ENCODE measurements at regions not wholly inside any gene's neighbourhood (a gene's known extent, or its start where the extent isn't known, plus 50 kb on each side); places are given as distances from the start of the nearest gene placed in this dataset.
"Not testable (repeated sequence)": the region's sequence is repeated elsewhere in the genome, so short reads cannot be mapped to it uniquely, and the experiment has no call there.

DNA sequence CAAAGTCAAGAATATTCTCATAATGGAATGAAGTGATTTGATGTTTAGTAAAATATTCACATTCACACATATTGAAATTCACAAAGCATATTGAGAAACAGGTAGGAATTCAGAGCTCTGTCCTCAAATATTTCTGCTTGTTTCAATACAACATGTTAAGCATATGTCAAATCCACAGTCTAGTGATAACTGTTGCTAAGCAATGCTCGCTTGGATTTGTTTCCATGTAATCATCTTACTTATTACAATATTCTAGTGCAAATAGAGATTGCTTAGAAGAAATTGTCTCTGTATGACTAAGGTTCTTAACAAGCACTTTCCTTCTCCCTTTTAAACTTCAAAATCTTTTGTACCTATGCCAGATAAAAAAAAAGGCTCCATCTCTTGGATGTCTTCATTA lies 995.7 kb downstream of the CDH18 start:
- no peak for DNase-seq

DNA sequence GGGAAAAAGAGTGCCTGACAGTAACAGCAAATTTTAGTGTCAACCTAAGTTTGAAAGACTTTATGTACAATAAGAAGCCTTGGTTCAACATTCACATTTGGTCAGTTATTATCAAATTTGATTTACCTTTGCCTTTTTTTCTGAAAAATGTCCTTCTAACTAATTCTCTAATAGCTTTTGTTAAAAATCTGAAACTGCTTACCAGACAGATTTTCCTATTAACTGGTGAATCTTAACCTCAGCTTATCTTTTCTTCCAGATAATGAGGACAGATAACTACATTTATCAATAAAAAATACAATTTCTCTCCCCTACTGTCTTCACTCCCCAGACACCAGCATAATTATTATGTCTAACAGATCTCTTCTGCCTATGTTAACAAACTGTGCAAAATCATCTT lies 988.5 kb downstream of the CDH18 start:
- no peak for DNase-seq

DNA sequence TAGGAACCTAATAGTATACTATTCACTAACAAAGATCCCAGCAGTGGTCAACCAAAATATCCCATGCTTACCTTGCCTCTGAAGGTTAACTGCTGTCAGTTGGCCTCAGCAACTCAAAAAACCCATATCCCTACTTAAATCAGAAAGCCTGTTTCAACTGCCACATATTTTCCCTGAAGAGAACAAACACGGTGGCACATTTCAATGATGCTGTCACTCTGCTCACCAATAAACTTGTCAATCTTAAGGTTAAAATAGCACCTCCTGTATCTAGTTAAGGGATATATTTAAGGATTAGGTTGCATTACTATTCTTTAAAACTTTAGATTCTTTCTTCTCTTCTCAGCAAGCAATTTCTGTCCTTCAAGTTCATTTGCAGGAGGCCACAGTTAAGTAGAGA lies 986.9 kb downstream of the CDH18 start:
- no peak for DNase-seq

DNA sequence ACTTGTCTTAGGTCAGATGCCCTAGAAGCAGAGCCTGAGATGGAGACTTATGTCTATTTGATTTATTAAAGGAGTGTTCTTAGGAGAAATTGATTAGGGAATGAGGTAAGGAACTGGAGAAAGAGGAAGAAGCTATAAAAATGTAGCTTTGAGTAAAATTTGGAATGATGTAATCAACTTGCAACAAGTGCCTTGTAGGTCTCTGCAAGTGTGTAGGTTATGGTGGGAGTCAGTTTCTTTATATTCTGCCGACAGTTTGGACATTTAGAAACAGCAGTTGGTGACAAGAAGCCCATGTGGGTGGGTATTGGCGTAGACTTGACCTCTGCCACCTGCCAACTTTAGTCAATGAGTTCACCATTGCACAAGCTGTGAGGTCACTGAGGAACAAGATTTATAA lies 986.5 kb downstream of the CDH18 start:
- no peak for DNase-seq

DNA sequence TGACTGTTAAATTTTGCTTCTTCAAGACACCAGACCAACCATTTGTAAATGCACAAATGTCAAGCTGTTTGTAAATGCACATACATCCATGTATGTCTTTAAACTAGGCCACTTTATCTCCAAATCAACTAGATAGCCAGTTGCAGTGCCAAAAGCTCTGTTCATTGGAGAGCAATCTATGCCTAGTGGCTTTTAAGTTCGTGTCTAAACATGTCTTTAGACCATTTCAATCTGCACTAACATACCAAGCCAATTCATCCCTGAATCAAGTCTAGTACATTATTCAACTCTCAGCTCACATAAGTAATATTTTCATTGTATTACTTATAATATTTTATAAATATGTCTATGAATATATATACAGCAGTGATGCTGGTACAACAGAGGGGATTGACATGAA lies 985.9 kb downstream of the CDH18 start:
- DNase-seq, result no peak

DNA sequence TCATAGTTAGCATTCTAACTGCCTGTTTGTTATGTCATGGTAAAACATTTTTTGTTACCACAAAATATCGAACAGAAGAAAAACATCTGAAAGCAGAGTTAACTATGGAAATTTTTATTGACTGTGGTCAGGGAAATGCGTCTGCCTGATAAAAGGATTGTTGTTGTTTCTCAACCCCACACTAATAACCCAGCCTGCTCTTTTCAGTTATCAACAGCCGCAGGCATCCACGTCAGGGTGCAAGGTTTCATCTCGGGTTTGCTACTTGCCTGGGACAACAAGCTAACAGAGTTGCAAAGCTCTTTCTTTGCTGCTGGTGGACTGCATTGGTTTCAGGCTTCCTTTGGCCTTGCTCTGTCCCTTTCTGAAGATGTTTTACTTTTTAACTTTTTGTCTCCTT lies 969.2 kb downstream of the CDH18 start:
- peak; percentile 56 for DNase-seq

DNA sequence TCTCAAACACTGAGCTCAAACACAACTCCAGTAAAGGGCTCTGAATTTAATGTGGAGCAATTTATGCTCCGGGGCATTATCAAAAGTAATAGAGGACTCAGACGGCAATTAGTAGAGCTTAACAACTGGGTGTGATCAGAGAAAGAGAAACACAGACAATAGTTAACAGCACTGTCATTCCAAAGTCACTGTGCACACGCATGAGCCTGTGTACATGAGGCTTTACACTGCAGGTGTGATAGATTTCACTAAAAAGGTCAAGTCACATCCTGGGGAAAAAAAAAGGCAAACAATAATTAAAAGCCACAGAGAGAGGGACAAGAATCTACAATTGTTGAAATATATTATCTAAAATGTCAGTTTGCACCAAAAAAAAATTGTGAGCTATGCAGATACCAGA lies 956.5 kb downstream of the CDH18 start:
- no peak for DNase-seq

DNA sequence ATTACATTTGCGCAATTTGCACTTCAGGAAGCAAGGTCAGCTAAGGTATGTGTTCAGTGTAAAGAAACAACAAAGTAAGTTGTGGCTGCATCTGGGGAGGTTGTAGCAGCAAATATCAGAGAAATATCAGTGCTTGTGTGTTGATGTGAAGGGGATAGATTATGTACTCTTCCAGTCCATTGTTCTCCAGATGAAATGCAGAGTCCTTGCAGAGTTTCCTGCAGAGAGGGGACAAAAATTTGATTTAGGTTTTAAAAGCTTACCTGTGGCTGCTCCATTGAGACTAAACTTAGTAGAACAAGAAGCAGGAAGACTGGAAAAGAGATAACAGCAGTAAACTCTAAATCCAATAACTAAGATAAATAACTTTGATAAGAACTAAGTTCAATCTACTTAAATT lies 952.2 kb downstream of the CDH18 start:
- DNase-seq, result no peak

DNA sequence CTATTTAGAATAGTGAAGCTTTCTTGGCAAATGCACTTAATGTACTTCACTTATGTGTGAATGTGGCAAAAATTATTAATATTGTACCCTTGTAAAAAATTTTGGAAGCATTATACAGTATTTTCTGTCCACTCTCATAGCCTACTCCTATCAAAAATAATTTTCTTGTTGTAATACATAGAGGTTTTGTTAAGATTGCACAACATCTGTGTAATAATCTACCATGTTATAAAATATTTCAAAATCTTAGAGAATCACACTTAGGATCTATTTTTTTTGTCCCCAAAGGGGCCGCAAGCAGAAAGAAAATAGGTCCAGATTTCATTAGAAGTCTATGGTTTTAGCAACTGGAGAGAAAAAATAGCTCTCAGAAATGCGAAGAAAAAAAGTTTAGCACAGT lies 945.9 kb downstream of the CDH18 start:
- no peak for DNase-seq

DNA sequence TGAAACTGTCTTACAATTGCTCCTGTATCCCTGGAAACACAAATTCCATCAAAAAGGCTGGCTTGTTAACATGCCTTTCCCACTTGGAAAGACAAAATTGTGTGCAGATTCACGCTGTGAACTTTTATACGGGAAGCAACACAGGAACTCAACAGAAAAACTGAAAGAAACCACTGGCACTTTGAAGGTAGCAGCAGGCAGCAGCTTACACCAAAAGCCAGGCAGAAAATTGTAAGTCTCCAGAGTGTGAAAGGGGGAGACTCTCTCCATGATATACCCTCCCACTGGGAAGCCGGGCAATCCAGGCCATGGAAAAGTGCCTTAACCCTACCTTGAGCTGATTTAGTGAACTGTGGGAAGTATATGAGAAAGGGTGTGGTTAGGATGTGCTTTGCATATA lies 943.7 kb downstream of the CDH18 start:
- no peak for DNase-seq

DNA sequence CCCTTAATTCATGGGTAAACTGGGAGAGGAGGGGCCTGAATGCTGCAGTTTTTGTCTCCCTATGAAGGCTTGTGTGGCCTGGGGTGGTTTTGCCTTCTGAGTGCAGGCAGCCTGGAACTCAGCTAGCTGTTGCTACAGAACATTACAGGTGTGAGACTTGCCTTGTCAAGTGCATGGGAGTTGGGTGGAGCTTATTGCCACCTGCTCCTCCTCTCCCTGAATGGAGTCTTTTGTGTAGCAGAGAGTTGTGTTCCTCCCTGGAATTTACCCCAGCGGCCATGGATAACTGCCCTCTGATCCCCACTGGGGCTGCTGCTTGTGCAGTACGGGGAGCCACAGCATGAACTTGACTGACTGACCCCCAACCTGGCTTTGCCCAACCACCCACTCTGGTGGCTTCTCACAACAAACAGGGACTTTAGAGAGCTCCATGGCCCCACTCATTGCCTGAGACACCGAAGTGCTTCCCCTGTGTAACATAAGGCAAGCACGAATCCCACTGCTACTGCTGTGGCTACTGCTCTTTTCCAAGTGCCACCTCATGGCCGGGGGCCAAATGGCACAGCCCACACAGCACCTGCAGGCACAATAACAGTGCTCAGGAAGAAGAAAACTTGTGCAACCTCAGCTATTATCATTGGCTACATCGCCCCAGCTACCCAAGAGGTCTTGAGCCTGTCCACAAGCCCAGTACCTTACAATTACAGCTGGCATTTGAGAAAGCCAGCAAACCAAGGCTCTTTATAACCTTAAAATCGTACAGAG lies 942.9 kb downstream of the CDH18 start:
- no peak for DNase-seq

DNA sequence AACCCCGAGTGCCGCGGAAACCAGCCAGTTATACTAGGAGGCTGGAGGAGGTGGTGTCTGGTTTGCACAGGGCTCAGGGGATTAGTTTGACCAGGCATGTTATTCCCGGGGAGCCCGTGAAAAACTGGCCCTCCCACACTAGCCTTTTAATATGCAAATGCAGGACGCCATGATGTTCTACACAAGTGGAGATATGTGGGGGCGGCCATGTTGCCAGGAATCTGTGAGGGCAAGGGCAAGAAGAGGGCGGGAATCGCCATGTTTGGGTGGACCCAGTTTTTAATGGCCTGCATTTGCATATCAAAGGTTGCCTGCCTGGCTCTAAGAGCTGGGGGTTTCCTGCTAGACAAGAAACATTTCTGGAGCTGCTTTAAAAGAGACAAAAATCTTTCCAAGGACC lies 940.7 kb downstream of the CDH18 start:
- DNase-seq, result no peak

DNA sequence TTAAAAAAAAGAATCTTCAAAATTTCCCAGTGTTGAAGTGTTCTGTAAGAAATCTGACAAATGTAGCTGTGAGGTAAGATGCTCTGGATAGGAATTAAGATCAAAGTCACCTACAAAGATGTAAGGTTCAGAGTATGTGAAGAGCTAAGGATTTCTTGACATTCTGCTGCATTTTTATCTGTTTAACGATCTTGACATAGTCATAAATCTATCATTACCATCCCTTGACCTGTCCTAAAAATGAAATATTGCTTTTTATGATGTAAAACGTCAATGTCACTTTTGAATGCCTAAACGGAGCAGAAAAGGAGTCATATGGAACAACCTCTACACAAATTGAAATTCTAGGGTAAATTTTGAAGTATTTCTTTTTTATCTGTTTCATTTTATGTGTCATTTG lies 939.3 kb downstream of the CDH18 start:
- no peak for DNase-seq

DNA sequence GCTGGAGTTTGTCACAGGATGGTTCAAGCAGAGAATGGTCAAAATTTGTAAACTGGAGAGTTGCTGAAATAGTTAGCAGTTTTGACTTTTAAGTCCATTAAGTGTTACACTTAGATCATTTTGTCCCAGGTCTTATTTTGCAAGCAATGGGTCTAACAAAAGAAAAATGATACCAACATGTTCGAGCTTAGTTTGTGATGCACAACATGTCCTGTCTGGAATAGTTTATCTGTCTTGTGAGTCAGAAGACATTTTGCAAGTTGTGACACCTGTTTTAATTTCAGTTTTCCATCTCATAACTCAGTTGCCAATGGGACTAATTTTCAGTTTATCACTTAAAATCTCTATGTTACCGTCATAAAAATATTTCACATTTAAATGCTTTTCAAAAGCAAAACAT lies 929.8 kb downstream of the CDH18 start:
- DNase-seq, result no peak

DNA sequence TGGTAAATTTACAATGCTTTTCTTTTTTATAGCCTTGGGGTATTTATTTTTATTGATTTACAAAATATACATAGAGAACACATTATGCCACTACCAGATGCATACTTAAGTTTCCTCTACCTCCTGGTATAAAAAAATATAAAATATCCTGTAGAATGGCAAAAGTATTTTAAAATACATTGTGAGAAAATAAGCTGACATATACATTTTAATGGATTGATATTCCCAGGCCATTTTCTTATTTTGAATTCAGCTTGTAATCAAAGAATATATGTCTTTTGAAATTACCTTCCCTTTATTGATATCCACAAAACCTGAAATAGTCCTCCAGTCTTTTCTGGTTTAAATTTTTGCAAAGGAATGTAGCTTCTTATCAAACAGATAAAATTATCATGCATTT lies 923.9 kb downstream of the CDH18 start:
- DNase-seq, result no peak

DNA sequence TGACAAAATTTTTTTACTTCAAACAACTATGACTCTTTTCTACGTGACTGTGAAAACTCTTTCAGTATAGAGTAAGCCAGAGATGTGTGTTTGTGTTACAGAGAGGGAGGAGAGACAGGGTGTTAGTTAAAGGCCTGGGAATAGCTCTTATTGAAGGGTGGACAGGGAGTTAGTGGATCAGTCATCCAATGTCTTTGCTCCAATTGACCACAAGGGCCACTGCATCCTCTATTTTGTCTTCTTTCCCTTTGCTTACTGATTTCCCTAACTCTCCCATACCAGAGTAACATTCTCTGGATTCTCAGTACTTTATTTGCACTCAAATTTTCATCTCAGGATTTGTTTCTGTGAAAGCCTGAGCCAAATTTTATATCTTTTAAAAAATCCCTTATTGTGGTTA lies 920.3 kb downstream of the CDH18 start:
- DNase-seq, result no peak

DNA sequence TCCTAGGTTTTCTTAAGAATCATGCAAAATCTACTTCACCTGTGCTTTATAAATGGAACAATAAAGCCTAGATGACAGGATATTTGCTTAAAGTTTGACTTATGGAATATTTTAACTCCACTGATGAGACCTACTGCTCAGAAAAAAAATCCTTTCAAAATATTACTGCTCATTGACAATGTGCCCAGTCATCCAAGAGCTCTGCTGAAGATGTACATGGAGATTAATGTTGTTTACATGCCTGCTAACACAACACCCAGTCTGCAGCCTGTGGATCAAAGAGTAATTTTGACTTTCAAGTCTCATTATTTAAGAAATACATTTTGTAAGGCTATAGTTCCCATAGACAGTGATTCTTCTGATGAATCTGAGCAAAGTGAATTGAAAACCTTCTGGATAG lies 889.6 kb downstream of the CDH18 start:
- DNase-seq, result no peak

DNA sequence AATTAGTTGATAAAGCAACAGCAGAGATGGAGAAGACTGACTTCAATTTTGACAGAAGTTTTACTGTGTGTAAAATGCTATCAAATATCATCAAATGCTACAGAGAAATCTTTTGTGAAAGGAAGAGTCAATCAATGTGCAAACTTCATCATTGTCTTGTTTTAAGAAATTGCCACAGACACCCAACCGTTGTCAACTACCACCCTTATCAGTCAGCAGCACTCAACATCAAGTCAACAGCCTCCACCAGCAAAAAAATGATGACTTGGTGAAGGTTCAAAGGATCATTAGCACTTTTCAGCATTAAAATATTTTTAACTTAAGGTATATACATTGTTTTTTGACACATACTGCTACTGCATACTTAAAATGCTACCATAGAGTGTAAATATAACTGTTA lies 888.8 kb downstream of the CDH18 start:
- DNase-seq, result no peak

DNA sequence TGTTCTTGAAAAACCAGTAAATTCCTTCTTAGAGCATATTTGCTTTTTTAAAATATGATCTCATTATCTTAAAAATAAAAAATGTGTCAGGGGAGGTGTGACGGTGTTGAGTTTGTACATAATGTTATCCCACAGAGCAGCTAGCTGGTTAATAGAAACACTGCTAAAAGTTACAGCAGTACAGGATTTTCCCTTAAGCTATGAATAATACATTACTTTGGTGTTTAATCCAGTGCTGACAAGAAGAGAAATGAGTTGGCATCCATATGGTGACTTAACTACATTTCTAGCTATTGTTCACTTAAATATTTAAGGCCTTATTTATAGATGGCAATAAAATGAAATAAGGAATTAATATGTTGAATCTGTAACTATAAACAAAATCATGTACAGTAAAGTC lies 883.1 kb downstream of the CDH18 start:
- DNase-seq, result no peak

DNA sequence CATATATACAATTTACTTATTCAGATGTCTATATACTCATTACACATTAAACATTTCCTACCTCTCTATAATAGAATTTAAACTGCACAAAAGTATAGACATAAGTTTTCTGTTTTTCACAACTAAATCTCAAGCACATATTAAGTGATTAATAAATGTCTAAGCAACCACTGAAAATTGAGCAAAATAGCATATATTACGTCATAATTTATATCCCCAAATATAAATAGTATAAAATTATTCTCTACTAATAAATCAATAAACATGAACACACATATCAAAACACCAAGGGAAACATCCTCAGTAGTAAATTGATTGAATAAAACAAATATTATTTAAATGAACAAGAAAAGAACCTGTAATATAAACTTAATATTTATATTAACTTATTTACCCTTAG lies 865.1 kb downstream of the CDH18 start:
- DNase-seq, result no peak

DNA sequence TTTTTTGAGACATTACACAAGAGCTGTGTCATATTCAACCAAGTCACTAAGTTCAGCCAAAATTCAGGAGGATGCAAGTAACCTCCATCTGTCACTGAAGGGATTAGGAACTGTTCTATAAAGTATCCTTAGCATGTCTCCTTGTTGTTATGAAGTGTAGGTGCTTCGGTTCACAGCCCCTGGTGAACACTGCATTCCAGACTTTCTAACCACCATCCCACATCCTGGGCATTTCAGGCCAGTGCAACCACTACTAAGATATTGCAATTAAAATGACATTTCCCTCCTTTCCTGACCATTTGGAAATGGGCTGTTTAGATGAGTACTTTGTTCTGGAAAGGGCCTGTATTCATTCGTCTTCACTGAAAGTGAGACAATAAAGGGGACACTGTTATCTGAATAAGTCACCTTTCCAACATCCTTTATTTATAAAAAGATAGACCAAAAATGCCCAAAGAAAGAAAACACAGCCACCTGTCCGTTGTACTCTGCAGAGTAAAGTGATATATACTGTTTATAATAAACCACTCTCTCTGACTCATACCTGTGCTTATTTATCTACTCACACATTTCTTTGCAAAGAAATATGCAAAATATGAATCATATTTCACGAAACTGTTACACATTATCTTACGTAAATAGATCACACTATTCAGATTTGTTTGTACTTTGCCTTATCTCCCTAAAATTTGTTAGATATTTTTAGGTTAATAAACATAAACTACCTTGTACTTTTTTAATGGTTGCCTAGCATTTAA lies 861.9 kb downstream of the CDH18 start:
- DNase-seq, result no peak

DNA sequence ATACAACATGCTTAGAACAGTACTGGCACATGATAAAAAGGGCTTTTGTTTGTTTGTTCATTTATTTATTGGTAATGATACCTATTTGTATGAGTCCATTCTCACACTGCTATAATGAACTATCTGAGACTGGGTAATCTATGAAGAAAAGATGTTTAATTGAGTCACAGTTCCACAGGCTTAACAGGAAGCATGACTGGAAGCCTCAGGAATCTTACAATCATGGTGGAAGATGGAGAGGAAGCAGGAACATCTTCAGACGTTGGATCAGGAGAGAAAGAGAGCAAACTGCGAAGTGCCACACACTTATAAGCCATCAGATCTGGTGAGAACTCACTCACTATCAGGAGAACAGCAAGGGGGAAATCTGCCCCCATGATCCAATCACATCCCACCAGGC lies 847.7 kb downstream of the CDH18 start:
- no peak for DNase-seq

DNA sequence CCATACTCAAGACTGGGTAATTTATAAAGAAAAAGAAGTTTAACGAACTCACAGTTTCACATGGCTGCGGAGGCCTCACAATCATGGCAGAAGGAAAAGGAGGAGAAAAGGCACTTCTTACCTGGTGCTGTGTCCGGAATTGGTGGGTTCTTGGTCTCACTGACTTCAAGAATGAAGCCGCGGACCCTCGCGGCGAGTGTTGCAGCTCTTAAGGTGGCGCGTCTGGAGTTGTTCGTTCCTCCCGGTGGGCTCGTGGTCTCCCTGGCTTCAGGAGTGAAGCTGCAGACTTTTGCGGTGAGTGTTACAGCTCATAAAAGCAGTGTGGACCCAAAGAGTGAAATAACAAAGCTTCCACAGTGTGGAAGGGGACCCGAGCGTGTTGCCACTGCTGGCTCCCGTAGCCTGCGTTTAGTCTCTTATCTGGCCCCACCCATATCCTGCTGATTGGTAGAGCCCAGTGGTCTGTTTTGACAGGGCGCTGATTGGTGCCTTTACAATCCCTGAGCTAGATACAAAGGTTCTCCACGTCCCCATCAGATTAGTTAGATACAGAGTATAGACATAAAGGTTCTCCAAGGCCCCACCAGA lies 846.0 kb downstream of the CDH18 start:
- DNase-seq, result not testable (repeated sequence)

DNA sequence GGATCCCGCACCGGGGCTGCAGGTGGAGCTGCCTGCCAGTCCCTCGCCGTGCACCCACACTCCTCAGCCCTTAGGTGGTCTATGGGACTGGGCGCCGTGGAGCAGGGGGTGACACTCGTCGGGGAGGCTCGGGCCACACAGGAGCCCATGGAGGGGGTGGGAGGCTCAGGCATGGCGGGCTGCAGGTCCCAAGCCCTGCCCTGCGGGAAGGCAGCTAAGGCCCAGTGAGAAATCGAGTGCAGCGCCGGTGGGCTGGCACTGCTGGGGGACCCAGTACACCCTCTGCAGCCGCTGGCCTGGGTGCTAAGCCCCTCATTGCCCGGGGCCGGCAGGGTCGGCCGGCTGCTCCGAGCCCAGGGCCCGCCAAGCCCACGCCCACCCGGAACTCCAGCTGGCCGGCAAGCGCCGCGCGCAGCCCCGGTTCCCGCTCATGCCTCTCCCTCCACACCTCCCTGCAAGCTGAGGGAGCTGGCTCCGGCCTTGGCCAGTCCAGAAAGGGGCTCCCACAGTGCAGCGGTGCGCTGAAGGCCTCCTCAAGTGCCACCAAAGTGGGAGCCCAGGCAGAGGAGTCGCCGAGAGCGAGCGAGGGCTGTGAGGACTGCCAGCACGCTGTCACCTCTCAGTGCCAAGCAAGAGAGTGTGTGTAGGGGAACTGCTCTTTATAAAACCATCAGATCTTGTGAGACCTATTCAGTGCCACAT lies 845.1 kb downstream of the CDH18 start:
- not testable (repeated sequence) for DNase-seq
